Mesodermal cell (in vitro differentiated cells): ENCODE measurements at regions not wholly inside any gene's neighbourhood (a gene's known extent, or its start where the extent isn't known, plus 50 kb on each side); places are given as distances from the start of the nearest gene placed in this dataset.

Experiments used
- H3K27ac ChIP-seq: 2 replicates; pipeline ENCODE4 v1.7.0; 2013; ENCODE audit warnings: mild to moderate bottlenecking, low read depth, low read length, moderate library complexity; ENCODE audit not compliant: severe bottlenecking
- H3K36me3 ChIP-seq: 2 replicates; pipeline ENCODE4 v1.7.1; 2013; ENCODE audit warnings: mild to moderate bottlenecking, low read length, moderate library complexity; ENCODE audit not compliant: control insufficient read depth, insufficient read depth
- H3K4me1 ChIP-seq: one replicate; pipeline ENCODE4 v1.7.1; 2013; ENCODE audit warnings: mild to moderate bottlenecking, low read length; ENCODE audit not compliant: insufficient read depth, control insufficient read depth, poor library complexity, severe bottlenecking
- H3K4me3 ChIP-seq: 2 replicates; pipeline ENCODE4 v1.7.0; 2013; ENCODE audit warnings: low read length, control low read depth, mild to moderate bottlenecking; ENCODE audit not compliant: insufficient read depth, poor library complexity, severe bottlenecking; ENCODE audit errors: extremely low read depth
- H3K9me3 ChIP-seq: 2 replicates; pipeline ENCODE4 v1.7.1; 2013; ENCODE audit warnings: mild to moderate bottlenecking, low read length, moderate library complexity; ENCODE audit not compliant: control insufficient read depth
- WGBS, 2 experiments: methylation state at CpG; one replicate each; pipeline ENCODE4 v1.1.5; 2013; ENCODE audit warnings: missing lambda C conversion rate in 2 of 2; ENCODE audit not compliant: insufficient coverage in 2 of 2; 5-methylcytosine and 5-hydroxymethylcytosine counted together

DNA sequence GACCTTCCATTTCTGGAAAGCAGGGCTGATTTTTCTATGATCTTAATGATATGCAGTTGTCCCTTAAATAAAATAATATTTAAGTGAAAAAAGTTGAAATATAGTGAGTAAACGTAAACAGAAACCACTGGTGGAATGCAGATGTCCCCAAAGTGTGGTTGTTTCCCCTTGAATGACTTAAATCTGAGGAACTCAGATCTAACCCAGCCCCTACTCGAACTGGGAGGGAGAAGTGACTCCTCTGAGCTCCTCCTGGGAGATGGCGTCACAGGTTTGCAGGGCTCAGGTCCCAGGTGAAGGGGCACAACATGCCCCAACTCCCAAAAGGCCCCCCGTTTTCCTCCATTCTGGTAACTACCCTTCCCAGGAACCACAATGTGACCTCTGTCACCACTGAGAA, 142.8 kb downstream of the IRF8 start:
- no peak overlapping the region for H3K27ac ChIP-seq
- WGBS, 2 experiments, result 77 to 85% methylated on average over 3 of the region's 4 CpGs
- no peaks in the 10 kb centered on the region for H3K36me3 ChIP-seq
- peaks cover 10% of the 10 kb centered on the region for H3K4me1 ChIP-seq
- H3K4me3 ChIP-seq, result no peak overlapping the region
- H3K9me3 ChIP-seq, result no peaks in the 10 kb centered on the region

DNA sequence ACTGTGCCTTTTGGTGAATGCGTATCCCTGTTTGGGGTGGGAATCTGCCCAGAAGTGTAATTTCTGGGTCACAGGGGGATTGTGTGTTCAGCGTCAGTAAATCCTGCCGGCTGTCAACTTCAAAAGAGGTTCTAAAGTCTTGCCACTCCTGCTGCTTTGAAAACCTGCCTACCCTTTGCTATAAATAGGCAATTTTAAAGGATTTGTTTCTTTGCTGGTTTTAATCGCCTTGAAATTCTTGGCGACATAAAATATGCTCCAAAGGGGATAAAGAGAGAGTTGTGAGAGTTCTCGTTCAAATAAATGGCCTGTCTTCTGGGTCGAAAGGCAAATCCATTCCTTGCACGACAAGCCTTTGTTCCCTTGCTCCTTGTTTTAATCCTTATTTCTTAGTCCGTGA, 143.4 kb downstream of the IRF8 start:
- Histone ChIP-seq H3K4me3 (no peak overlapping the region), H3K27ac (no peak overlapping the region), H3K36me3 (no peaks in the 10 kb centered on the region), H3K4me1 (peaks cover 14% of the 10 kb centered on the region), H3K9me3 (no peaks in the 10 kb centered on the region)
- 88 to 91% methylated on average over 7 to 9 of the region's 9 CpGs for WGBS, 2 experiments

DNA sequence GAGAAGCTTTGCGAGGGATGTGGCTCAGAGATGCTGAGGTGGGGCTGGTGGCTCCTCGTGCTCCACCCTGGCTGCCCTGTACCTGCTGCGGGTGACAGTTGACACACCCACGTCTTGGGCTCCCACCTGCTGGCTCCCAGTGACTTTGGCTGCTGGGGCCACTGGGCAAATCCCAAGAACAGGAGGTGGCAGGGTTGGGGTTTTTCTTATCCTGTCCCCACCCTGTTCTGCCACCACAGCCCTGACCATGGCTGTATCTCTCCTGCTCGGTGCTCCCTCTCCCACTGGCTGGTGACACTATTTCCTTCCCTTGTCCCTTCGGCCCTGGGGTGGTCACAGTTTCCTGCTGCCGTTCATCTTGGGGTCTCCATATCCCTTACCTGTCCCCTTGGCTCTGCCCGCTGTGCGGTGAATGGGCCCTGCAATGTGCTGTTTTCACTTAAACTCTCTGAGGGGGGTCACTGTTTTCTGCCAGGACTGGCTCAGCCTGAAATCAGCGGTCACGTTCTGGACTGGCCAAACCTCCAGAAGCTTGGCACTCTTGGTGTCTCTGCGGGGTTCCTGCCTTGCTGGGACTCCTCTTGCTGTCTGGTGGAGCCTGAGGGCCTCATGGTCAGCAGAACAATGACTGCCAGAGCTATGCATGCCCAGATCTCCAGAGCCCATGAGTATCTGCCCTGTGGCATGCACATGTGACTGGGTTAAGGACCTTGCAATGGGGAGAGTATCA, 144.2 kb downstream of the IRF8 start:
- H3K27ac ChIP-seq, result no peak overlapping the region
- no peaks in the 10 kb centered on the region for H3K9me3 ChIP-seq
- WGBS, 2 experiments, result 90 to 94% methylated on average over 12 of the region's 12 CpGs
- H3K36me3 ChIP-seq, result no peaks in the 10 kb centered on the region
- peaks cover 20% of the 10 kb centered on the region for H3K4me1 ChIP-seq
- no peak overlapping the region for H3K4me3 ChIP-seq

DNA sequence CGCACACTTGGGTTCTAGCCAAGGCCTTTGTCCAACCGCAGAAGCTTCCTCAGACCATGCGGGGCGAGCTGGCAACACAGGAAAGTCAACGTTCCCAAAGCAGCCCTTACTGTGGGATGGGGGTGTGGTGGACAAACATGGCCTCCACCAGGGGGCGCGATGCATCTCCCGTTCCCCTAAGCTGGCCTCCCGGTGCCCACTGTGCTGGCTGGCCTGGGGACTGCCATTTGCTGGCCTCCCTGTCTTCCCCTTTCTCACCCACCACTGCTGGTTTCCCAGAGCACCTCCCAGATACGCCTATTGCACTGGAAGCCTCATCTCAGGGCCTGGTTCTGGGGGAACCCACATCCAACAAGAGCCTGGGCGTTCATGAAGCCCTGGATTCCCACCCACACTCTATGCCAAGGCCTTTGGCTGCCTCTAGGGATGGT, 145.3 kb downstream of the IRF8 start:
- Histone ChIP-seq H3K4me3 (no peak overlapping the region), H3K36me3 (no peaks in the 10 kb centered on the region), H3K4me1 (peaks cover 23% of the 10 kb centered on the region), H3K27ac (no peak overlapping the region), H3K9me3 (no peaks in the 10 kb centered on the region)
- 28 to 48% methylated on average over 11 of the region's 11 CpGs for WGBS, 2 experiments

DNA sequence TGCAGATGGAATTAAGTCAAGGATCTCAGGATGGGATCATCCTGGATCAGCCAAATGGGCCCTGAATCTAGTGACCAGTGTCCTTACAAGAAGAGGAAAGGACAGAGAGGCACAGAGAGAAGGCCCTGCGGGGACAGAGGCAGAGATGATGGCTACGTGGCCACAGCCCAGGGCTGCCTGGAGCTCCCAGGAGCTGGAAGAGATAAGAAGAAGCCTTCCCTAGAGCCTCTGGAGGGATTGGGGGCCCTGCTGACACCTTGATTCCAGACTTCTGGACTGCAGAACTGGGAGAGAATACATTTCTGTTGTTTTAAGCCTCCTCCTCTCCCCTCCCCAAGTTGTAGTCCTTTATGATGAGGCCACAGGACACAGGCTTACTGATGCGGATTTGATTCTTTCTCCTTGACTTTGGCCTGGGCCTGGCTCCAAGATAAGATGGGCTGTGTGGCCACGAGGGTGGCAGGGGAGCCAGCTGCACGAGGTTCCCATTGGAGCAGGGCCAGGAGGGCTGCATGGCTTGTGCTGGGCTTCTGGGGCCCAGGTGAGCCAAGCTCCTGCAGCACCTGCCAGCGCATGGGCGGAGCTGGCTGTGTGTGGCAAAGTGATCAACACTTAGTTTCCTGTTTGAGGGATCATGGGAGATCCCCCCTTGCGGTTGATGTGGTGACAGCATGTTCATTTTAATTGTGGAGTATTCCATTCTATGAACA, 146.1 kb downstream of the IRF8 start:
- WGBS, 2 experiments, result 78 to 93% methylated on average over 6 of the region's 8 CpGs
- no peaks in the 10 kb centered on the region for H3K36me3 ChIP-seq
- no peak overlapping the region for H3K27ac ChIP-seq
- no peaks in the 10 kb centered on the region for H3K9me3 ChIP-seq
- H3K4me3 ChIP-seq, result no peak overlapping the region
- H3K4me1 ChIP-seq, result peaks cover 23% of the 10 kb centered on the region

DNA sequence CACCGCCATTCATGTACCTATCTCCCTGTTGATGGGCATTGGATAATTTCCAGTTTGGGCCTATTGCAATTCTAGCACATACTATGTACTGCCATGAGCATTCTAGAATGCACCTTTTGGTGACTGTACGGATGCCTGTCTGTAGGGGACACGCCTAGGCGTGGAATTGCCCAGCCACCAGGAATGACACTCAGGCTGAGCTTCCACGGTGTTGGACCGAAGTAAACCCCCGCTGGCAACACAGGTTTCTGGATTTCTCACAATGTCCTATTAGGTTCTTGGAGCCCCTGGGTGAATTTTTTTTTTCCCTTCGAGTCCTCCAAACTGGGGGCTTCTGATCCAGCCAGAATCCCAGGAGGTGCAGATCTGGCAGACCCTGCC, 146.6 kb downstream of the IRF8 start:
- no peaks in the 10 kb centered on the region for H3K9me3 ChIP-seq
- peaks cover 23% of the 10 kb centered on the region for H3K4me1 ChIP-seq
- 93 to 96% methylated on average over 7 of the region's 8 CpGs for WGBS, 2 experiments
- no peak overlapping the region for H3K4me3 ChIP-seq
- no peaks in the 10 kb centered on the region for H3K36me3 ChIP-seq
- H3K27ac ChIP-seq, result no peak overlapping the region

DNA sequence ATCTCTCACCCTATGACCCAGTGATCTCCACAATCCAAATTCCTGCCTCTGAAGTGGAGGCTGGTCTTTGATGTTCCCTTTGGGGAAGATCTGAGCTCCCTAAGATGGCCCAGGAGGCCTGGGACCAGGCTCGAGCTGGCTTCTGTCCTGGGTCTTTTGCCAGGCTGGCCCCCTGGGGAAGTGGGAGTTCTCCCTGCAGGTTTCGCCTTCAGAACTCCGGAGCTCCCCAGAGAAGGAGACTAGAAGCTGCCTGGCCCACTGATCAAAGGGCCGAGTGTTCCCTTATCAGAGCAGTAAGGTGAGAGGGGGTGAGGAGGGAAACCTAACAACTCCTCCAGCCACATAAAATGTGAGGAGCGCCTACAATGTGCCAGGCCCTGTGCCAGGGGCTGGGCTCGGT, 147.1 kb downstream of the IRF8 start:
- no peaks in the 10 kb centered on the region for H3K36me3 ChIP-seq
- H3K27ac ChIP-seq, result peak overlapping the region; percentile 10
- H3K4me3 ChIP-seq, result no peak overlapping the region
- H3K9me3 ChIP-seq, result no peaks in the 10 kb centered on the region
- 33 to 44% methylated on average over 1 to 2 of the region's 6 CpGs for WGBS, 2 experiments
- H3K4me1 ChIP-seq, result peaks cover 23% of the 10 kb centered on the region

DNA sequence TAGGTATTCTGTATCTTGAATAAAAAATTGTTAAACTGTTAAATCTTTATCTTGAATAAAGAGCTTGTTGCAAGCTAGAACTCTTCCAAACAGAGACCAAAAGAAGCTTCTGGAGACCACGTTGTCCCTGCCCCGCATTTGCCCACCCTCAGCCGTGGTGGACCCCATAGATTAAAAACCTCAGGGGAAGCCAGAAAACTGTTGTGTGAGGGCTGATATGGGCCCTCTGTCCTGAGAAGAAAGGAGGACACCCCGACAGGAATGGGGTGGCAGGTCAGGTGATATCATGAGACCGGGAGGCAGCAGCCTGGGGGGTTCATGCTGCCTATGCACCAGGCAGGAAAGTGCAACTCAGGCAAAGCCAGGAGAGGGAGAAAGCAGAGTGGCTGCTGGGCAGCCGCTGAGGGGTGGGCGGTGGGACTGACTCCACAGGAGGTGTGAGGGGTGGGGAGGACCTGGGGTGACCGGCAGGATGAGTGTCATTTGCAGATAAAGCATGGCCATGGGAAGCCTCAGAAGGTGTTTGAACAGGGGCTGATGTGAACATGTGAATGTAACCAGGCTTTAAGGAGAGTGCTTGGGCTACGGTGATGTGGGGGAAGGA, 147.8 kb downstream of the IRF8 start:
- peaks cover 23% of the 10 kb centered on the region for H3K4me1 ChIP-seq
- no peak overlapping the region for H3K27ac ChIP-seq
- no peaks in the 10 kb centered on the region for H3K9me3 ChIP-seq
- H3K4me3 ChIP-seq, result no peak overlapping the region
- WGBS, 2 experiments, result 40 to 57% methylated on average over 6 to 7 of the region's 9 CpGs
- no peaks in the 10 kb centered on the region for H3K36me3 ChIP-seq

DNA sequence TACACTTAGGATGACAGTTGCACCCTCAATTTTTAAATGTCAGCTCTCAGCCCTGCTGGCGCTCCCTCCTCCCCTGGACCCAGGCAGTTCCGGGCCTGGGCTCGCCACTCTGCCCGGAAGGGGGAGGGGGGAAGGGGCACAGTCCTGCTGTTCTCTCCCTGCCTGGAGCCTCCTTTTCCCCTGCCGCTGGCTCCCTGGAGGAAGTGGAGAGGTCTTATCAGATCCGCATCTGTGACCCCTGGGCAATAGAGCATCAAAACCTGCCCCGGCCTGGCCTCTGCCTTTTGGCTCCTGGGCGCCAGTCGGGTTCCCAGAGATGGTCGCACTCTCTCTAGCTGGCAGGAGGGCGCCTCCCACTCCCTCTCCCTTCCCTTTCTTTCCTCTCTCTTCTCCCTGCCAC, 149.3 kb downstream of the IRF8 start:
- Histone ChIP-seq H3K27ac (no peak overlapping the region), H3K4me1 (peaks cover 23% of the 10 kb centered on the region), H3K36me3 (no peaks in the 10 kb centered on the region), H3K9me3 (no peaks in the 10 kb centered on the region), H3K4me3 (no peak overlapping the region)
- 43% methylated on average over 5 of the region's 11 CpGs; no CpG with 5 or more reads in 1 of the 2 experiments for WGBS, 2 experiments

DNA sequence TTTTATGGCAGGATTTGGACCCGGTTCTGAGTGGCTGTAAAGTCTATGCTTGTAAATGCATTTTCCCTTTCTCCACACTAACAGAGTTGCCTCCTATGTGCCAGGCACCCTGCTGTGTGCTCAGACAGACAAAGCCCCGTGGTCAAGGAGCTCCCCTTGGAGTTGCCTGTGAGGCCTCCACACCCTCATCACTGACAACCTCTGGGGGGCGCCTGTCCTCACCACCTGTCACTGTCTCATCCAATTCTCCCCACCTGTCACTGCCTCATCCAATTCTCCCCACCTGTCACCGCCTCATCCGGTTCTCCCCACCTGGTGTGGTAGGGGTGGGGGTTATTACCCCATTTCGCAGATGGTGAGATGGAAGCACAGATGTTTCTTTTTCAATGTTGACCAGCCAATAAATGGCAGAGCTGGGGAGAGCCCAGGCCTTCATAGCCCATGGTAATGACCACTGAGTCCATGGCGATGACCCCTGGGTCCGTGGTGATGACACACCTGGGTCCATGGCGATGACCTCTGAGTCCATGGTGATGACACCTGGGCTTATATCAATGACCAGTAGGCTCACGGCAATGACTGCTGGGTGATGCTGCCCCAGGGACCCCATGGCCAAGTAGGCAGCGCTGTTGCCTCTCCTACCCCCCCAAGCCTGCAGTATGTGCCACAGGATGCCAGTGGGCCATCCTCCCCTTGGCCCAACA, 150.1 kb downstream of the IRF8 start:
- H3K9me3 ChIP-seq, result no peaks in the 10 kb centered on the region
- no peak overlapping the region for H3K27ac ChIP-seq
- peaks cover 23% of the 10 kb centered on the region for H3K4me1 ChIP-seq
- WGBS, 2 experiments, result 85 to 89% methylated on average over 7 of the region's 11 CpGs
- no peaks in the 10 kb centered on the region for H3K36me3 ChIP-seq
- no peak overlapping the region for H3K4me3 ChIP-seq
